ENCODE measurements at regions not wholly inside any gene's neighbourhood (a gene's known extent, or its start where the extent isn't known, plus 50 kb on each side); places are given as distances from the start of the nearest gene placed in this dataset.
A peak's percentile ranks its signal among the peaks of the same experiment; 100 is the strongest.
"Not testable (repeated sequence)": the region's sequence is repeated elsewhere in the genome, so short reads cannot be mapped to it uniquely, and the experiment has no call there.

GRCh38 chr4:67328393-67328792, 216.9 kb downstream of the CENPC start:
- DNase-seq: no peak
- Histone ChIP-seq H3K9me3 (no peaks in the 10 kb centered on the region), H3K27me3 (no peaks in the 10 kb centered on the region), H3K36me3 (no peaks in the 10 kb centered on the region), H3K4me1 (no peaks in the 10 kb centered on the region), H3K27ac (no peak overlapping the region), H3K4me3 (no peak overlapping the region)
- TF ChIP-seq CTCF (IDR thresholded peaks at IDR 0.05) (no peak), POLR2A (IDR thresholded peaks at IDR 0.05) (no peak)

GRCh38 chr4:67328018-67328278, 217.4 kb downstream of the CENPC start:
- Histone ChIP-seq H3K27ac (no peak overlapping the region), H3K4me3 (no peak overlapping the region), H3K9me3 (no peaks in the 10 kb centered on the region), H3K27me3 (no peaks in the 10 kb centered on the region), H3K4me1 (no peaks in the 10 kb centered on the region), H3K36me3 (no peaks in the 10 kb centered on the region)
- TF ChIP-seq POLR2A (IDR thresholded peaks at IDR 0.05): no peak
- TF ChIP-seq CTCF (IDR thresholded peaks at IDR 0.05): no peak
- no peak for DNase-seq

- H3K27me3 ChIP-seq: no peaks in the 10 kb centered on the region
- no peak overlapping the region for H3K4me3 ChIP-seq
- H3K36me3 ChIP-seq: no peaks in the 10 kb centered on the region
- no peaks in the 10 kb centered on the region for H3K9me3 ChIP-seq
- H3K4me1 ChIP-seq: no peaks in the 10 kb centered on the region
- H3K27ac ChIP-seq: no peak overlapping the region
- TF ChIP-seq CTCF (IDR thresholded peaks at IDR 0.05) (peak; percentile 31 to 81 (median 77)), POLR2A (IDR thresholded peaks at IDR 0.05) (no peak)
- DNase-seq: peak in 2 of 3 donors; percentile 17 to 77
These were observed 217.9 kb downstream of the CENPC start for GRCh38 chr4:67327245-67328017.

GRCh38 chr4:67325791-67326190, 219.5 kb downstream of the CENPC start:
- no peak overlapping the region for H3K4me3 ChIP-seq
- H3K36me3 ChIP-seq: no peaks in the 10 kb centered on the region
- H3K27me3 ChIP-seq: no peaks in the 10 kb centered on the region
- H3K27ac ChIP-seq: no peak overlapping the region
- no peaks in the 10 kb centered on the region for H3K9me3 ChIP-seq
- TF ChIP-seq CTCF (IDR thresholded peaks at IDR 0.05): no peak
- TF ChIP-seq POLR2A (IDR thresholded peaks at IDR 0.05): no peak
- no peaks in the 10 kb centered on the region for H3K4me1 ChIP-seq
- DNase-seq: no peak

- no peaks in the 10 kb centered on the region for H3K27me3 ChIP-seq
- no peaks in the 10 kb centered on the region for H3K36me3 ChIP-seq
- no peaks in the 10 kb centered on the region for H3K9me3 ChIP-seq
- no peak overlapping the region for H3K4me3 ChIP-seq
- no peak for DNase-seq
- TF ChIP-seq POLR2A (IDR thresholded peaks at IDR 0.05) (no peak), CTCF (IDR thresholded peaks at IDR 0.05) (no peak)
- no peaks in the 10 kb centered on the region for H3K4me1 ChIP-seq
- no peak overlapping the region for H3K27ac ChIP-seq
These were observed 224.7 kb downstream of the CENPC start for GRCh38 chr4:67320645-67321044.

- not testable (repeated sequence) for H3K27me3 ChIP-seq, H3K36me3 ChIP-seq, H3K9me3 ChIP-seq, H3K27ac ChIP-seq, H3K4me1 ChIP-seq, H3K4me3 ChIP-seq, DNase-seq
These were observed 225.7 kb downstream of the CENPC start for GRCh38 chr4:67319607-67320006.

GRCh38 chr4:67300497-67301185, 244.7 kb downstream of the CENPC start:
- not testable (repeated sequence) for DNase-seq

More at GRCh38 chr4:67300497-67301185, 244.7 kb downstream of the CENPC start:
- not testable (repeated sequence) for H3K27ac ChIP-seq, H3K9me3 ChIP-seq, H3K36me3 ChIP-seq, H3K4me3 ChIP-seq, H3K27me3 ChIP-seq, H3K4me1 ChIP-seq
